ENCODE measurements at regions not wholly inside any gene's neighbourhood (a gene's known extent, or its start where the extent isn't known, plus 50 kb on each side); places are given as distances from the start of the nearest gene placed in this dataset.

DNA sequence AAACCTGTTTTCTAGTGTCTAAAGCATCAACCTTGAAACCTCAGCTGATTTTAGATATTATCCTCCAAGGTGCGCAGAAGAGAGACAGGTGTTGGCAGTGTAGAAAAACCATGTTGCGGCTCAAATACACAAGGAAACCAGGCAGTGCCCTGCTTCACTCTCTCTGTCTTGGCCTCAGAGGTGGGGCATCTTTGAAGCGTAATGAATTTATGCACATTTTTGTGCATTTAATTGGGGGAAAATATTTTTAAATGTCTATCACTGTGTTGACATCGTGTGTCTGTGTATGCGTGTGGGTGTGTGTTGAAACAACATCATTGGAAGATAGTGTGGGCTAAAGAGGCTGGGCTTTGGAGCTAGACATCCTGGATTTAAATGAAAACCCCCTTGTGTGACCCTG lies 334.0 kb upstream of the CHD6 start:
- 76 to 77% methylated on average over 5 of the region's 5 CpGs for WGBS, 2 donors
- TF ChIP-seq, protein P1, sequence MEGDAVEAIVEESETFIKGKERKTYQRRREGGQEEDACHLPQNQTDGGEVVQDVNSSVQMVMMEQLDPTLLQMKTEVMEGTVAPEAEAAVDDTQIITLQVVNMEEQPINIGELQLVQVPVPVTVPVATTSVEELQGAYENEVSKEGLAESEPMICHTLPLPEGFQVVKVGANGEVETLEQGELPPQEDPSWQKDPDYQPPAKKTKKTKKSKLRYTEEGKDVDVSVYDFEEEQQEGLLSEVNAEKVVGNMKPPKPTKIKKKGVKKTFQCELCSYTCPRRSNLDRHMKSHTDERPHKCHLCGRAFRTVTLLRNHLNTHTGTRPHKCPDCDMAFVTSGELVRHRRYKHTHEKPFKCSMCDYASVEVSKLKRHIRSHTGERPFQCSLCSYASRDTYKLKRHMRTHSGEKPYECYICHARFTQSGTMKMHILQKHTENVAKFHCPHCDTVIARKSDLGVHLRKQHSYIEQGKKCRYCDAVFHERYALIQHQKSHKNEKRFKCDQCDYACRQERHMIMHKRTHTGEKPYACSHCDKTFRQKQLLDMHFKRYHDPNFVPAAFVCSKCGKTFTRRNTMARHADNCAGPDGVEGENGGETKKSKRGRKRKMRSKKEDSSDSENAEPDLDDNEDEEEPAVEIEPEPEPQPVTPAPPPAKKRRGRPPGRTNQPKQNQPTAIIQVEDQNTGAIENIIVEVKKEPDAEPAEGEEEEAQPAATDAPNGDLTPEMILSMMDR (IDR thresholded peaks at IDR 0.05) = no peak
- no peak overlapping the region for H3K4me3 ChIP-seq
- no peaks in the 10 kb centered on the region for H3K36me3 ChIP-seq
- no peak for DNase-seq (ENCODE audit: low spot score in 2 of 2)
- no peaks in the 10 kb centered on the region for H3K4me1 ChIP-seq
- no peaks in the 10 kb centered on the region for H3K27me3 ChIP-seq
- H3K9me3 ChIP-seq = no peaks in the 10 kb centered on the region
- H3K27ac ChIP-seq = no peak overlapping the region

DNA sequence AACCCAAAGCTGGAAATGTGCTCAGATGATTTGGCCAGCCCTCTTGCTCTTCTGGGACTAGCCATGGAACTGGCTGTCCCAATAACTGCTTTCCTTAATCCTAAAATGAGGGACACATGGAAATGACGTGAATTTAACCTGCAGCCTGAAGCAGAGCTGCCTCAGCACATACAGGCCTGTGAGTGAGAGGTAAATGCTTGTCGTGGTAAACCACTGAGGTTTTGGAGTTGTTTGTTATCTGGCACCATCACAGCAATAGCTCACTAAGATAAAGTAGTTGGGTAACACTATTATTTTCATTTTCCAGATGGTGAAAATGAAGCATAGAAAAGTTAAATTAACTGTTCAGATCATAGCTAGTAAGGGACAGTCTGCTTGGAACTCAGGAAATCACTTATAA lies 333.4 kb upstream of the CHD6 start:
- Histone ChIP-seq H3K27me3 (no peaks in the 10 kb centered on the region), H3K4me1 (no peaks in the 10 kb centered on the region), H3K36me3 (no peaks in the 10 kb centered on the region), H3K9me3 (no peaks in the 10 kb centered on the region), H3K27ac (no peak overlapping the region), H3K4me3 (no peak overlapping the region)
- TF ChIP-seq, protein P1 (IDR thresholded peaks at IDR 0.05) = no peak
- TF ChIP-seq EP300 (IDR thresholded peaks at IDR 0.05) (no peak), POLR2A (IDR thresholded peaks at IDR 0.05) (no peak)
- no peak for DNase-seq (ENCODE audit: low spot score in 2 of 2)
- 69 to 73% methylated on average over 2 of the region's 2 CpGs for WGBS, 2 donors

DNA sequence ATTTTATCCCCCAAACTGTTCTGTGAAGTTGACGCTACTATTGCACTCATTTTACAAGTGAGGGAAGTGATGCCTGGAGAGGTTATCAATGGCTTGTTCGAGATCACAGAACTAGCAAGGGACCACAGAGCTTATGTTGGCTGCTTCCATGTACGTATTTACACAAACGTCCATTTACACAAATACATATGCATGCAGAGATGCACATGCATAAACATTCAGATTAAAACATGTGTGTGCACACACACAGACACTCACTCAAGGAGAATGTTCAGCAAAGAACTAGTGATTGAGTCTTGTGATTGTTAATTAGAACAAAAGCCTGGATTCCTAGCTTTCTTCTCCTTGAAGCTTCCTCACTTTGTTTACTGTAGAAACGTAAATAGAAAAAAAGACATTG lies 321.5 kb upstream of the CHD6 start:
- 80% methylated on average over 5 of the region's 5 CpGs for WGBS, 2 donors
- no peak for DNase-seq (ENCODE audit: low spot score in 2 of 2)
- no peaks in the 10 kb centered on the region for H3K9me3 ChIP-seq
- TF ChIP-seq, protein P1 (IDR thresholded peaks at IDR 0.05) = no peak
- TF ChIP-seq POLR2A (IDR thresholded peaks at IDR 0.05) = no peak
- no peak for TF ChIP-seq EP300 (IDR thresholded peaks at IDR 0.05)
- no peak overlapping the region for H3K27ac ChIP-seq
- H3K4me3 ChIP-seq = no peak overlapping the region
- H3K4me1 ChIP-seq = no peaks in the 10 kb centered on the region
- H3K27me3 ChIP-seq = no peaks in the 10 kb centered on the region
- H3K36me3 ChIP-seq = no peaks in the 10 kb centered on the region

DNA sequence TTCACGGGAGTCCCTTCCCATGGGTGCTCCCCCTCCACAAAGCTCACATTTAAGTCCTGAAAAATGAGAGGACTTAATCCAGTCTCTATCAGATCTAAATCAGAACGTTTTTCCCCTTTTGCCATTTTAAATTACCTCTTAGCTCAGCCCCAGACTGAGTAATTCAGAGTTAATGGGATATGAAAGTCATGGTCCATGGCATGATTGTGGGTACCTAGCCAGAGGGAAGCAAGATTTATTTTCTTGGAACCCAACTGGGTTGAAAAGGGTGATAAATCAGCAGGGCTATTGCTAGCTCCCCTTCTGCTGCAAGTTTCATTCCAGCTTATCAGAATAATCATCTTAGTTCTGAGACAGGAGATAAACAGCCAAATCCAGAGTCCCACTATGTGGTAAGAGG lies 320.2 kb upstream of the CHD6 start:
- H3K27me3 ChIP-seq = no peaks in the 10 kb centered on the region
- no peak for DNase-seq (ENCODE audit: low spot score in 2 of 2)
- no peaks in the 10 kb centered on the region for H3K36me3 ChIP-seq
- H3K4me1 ChIP-seq = no peaks in the 10 kb centered on the region
- no peaks in the 10 kb centered on the region for H3K9me3 ChIP-seq
- 44 to 48% methylated on average over 2 of the region's 2 CpGs for WGBS, 2 donors
- TF ChIP-seq POLR2A (IDR thresholded peaks at IDR 0.05) (no peak), EP300 (IDR thresholded peaks at IDR 0.05) (no peak)
- TF ChIP-seq, protein P1 (IDR thresholded peaks at IDR 0.05) = no peak
- no peak overlapping the region for H3K4me3 ChIP-seq
- no peak overlapping the region for H3K27ac ChIP-seq

DNA sequence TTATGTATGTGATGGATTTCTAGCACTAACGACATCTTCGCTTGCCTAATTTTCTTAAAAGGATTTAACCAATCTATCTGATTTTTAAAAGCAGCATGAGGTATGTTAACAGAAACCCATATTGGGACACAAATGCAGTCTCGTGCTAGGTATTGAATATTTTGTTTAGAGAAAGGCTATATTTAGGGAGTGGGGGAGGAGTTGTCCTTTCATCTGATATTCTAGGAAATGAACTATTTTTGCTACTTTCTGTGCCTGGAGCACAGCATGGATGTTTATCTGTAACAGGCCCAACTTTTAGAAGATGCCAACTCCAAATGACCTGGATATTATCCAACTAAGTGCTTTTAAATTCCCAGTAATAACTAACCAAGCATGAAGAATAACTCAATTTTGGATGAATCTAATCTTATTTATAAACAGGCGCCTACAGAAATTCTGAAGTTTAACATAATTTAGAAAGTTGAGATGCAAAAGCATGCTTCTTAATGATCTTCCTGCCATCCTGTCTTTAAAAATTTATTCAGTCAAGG lies 317.1 kb upstream of the CHD6 start:
- Histone ChIP-seq H3K27ac (no peak overlapping the region), H3K4me3 (no peak overlapping the region), H3K36me3 (no peaks in the 10 kb centered on the region), H3K4me1 (no peaks in the 10 kb centered on the region), H3K27me3 (no peaks in the 10 kb centered on the region), H3K9me3 (no peaks in the 10 kb centered on the region)
- no peak for DNase-seq (ENCODE audit: low spot score in 2 of 2)
- WGBS, 2 donors = 66 to 68% methylated on average over 4 of the region's 4 CpGs
- TF ChIP-seq EP300 (IDR thresholded peaks at IDR 0.05) (no peak), POLR2A (IDR thresholded peaks at IDR 0.05) (no peak)
- TF ChIP-seq, protein P1 (IDR thresholded peaks at IDR 0.05) = no peak
